IMR-90 (cell line): ENCODE measurements at regions not wholly inside any gene's neighbourhood (a gene's known extent, or its start where the extent isn't known, plus 50 kb on each side); places are given as distances from the start of the nearest gene placed in this dataset.

ENCODE experiments used
- BHLHE40 ChIP-seq: fragments of 150-350 bp; IDR thresholded peaks from 2 replicates; pipeline ENCODE4 v1.6.1; 2016; ENCODE audit warnings: mild to moderate bottlenecking, low read depth, low read length
- CTCF ChIP-seq: conservative IDR thresholded peaks from 2 replicates; pipeline ENCODE4 v1.5.1; 2012; ENCODE audit warnings: mild to moderate bottlenecking, low read depth, low read length, improper control_type of control experiment
- FOS ChIP-seq: fragments of 150-350 bp; IDR thresholded peaks from 2 replicates; pipeline ENCODE4 v1.6.1; 2016; ENCODE audit warnings: low read depth, low read length
- POLR2A ChIP-seq: IDR thresholded peaks from 2 replicates; pipeline ENCODE4 v1.6.1; 2012; ENCODE audit warnings: mild to moderate bottlenecking, low read depth, low read length
- RCOR1 ChIP-seq: IDR thresholded peaks from 2 replicates; pipeline ENCODE4 v1.6.1; 2012; ENCODE audit warnings: mild to moderate bottlenecking, low read length, improper control_type of control experiment; ENCODE audit not compliant: insufficient replicate concordance
- USF2 ChIP-seq: fragments of 150-350 bp; IDR thresholded peaks from 2 replicates; pipeline ENCODE4 v1.6.1; 2017; ENCODE audit warnings: mild to moderate bottlenecking, antibody characterized with exemption, low read length, low read depth

- TF ChIP-seq CTCF (no peak), BHLHE40 (no peak), USF2 (no peak), RCOR1 (no peak), FOS (no peak), POLR2A (no peak)
These were observed 353.6 kb upstream of the ZNF717 start for GRCh38 chr3:76138921-76139320.
